IMR-90 (cell line): ENCODE measurements at regions not wholly inside any gene's neighbourhood (a gene's known extent, or its start where the extent isn't known, plus 50 kb on each side); places are given as distances from the start of the nearest gene placed in this dataset.

Source experiments
- BHLHE40 ChIP-seq: fragments of 150-350 bp; IDR thresholded peaks from 2 replicates; pipeline ENCODE4 v1.6.1; 2016; ENCODE audit warnings: mild to moderate bottlenecking, low read depth, low read length
- CEBPB ChIP-seq: IDR thresholded peaks from 2 replicates; pipeline ENCODE4 v1.6.1; 2012; ENCODE audit warnings: low read depth, low read length, improper control_type of control experiment
- CTCF ChIP-seq: conservative IDR thresholded peaks from 2 replicates; pipeline ENCODE4 v1.5.1; 2012; ENCODE audit warnings: mild to moderate bottlenecking, low read depth, low read length, improper control_type of control experiment
- MAFK ChIP-seq: IDR thresholded peaks from 2 replicates; pipeline ENCODE4 v1.6.1; 2012; ENCODE audit warnings: low read depth, low read length, improper control_type of control experiment
- MAZ ChIP-seq: IDR thresholded peaks from 2 replicates; pipeline ENCODE4 v1.6.1; 2012; ENCODE audit warnings: low read depth, mild to moderate bottlenecking, low read length, improper control_type of control experiment, moderate library complexity, borderline replicate concordance
- POLR2A ChIP-seq: IDR thresholded peaks from 2 replicates; pipeline ENCODE4 v1.6.1; 2012; ENCODE audit warnings: mild to moderate bottlenecking, low read depth, low read length
- RCOR1 ChIP-seq: IDR thresholded peaks from 2 replicates; pipeline ENCODE4 v1.6.1; 2012; ENCODE audit warnings: mild to moderate bottlenecking, low read length, improper control_type of control experiment; ENCODE audit not compliant: insufficient replicate concordance
- RFX5 ChIP-seq: IDR thresholded peaks from 2 replicates; pipeline ENCODE4 v1.8.0; 2012; ENCODE audit warnings: low read depth, mild to moderate bottlenecking, low read length, moderate library complexity
- SMC3 ChIP-seq: fragments of 150-350 bp; IDR thresholded peaks from 2 replicates; pipeline ENCODE4 v1.6.1; 2016; ENCODE audit warnings: low read depth, mild to moderate bottlenecking, antibody characterized with exemption, low read length, moderate library complexity
- TF ChIP-seq, protein P1 (sequence below): fragments of 150-350 bp; IDR thresholded peaks from 2 replicates; pipeline ENCODE4 v1.6.1; 2017; ENCODE audit warnings: mild to moderate bottlenecking, antibody characterized with exemption, low read length, low read depth
- TF ChIP-seq, protein P2 (sequence below): fragments of 150-350 bp; IDR thresholded peaks from 2 replicates; pipeline ENCODE4 v1.6.1; 2016; ENCODE audit warnings: low read depth, mild to moderate bottlenecking, low read length, moderate library complexity, borderline replicate concordance

DNA sequence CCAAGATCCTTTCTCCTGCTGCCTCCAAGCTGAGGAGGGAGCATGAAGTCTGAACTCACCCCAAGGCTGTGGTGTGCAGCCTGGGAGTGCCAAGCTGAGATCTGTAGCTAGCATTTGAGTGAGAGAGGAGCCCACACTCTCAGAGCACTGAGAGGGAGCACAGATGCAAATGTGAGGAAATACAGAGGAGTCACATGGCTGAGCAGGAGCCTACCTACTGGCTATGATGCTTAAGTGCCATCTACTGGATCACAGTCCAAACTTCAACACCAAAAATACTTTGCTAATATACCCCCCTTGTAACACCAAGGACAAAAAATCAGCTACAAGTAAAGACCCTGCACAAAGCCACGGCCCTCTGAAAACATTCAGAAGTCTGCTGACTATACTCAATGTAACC is 94.4 kb upstream of the IMPG1 start:
- TF ChIP-seq CTCF (no peak), POLR2A (no peak), RFX5 (no peak), MAFK (no peak), BHLHE40 (no peak), CEBPB (no peak), MAZ (no peak), RCOR1 (no peak), SMC3 (no peak)
- TF ChIP-seq, protein P1, sequence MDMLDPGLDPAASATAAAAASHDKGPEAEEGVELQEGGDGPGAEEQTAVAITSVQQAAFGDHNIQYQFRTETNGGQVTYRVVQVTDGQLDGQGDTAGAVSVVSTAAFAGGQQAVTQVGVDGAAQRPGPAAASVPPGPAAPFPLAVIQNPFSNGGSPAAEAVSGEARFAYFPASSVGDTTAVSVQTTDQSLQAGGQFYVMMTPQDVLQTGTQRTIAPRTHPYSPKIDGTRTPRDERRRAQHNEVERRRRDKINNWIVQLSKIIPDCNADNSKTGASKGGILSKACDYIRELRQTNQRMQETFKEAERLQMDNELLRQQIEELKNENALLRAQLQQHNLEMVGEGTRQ, result no peak
- TF ChIP-seq, protein P2, sequence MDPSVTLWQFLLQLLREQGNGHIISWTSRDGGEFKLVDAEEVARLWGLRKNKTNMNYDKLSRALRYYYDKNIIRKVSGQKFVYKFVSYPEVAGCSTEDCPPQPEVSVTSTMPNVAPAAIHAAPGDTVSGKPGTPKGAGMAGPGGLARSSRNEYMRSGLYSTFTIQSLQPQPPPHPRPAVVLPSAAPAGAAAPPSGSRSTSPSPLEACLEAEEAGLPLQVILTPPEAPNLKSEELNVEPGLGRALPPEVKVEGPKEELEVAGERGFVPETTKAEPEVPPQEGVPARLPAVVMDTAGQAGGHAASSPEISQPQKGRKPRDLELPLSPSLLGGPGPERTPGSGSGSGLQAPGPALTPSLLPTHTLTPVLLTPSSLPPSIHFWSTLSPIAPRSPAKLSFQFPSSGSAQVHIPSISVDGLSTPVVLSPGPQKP, result no peak
